Ishikawa (cell line): ENCODE measurements at regions not wholly inside any gene's neighbourhood (a gene's known extent, or its start where the extent isn't known, plus 50 kb on each side); places are given as distances from the start of the nearest gene placed in this dataset.

Source experiments
- CEBPB ChIP-seq: IDR thresholded peaks from 2 replicates; pipeline ENCODE4 v1.6.1; 2012
- CREB1 ChIP-seq: IDR thresholded peaks from 2 replicates; pipeline ENCODE4 v1.6.1; 2012; ENCODE audit warnings: low read depth
- EGR1 ChIP-seq: IDR thresholded peaks from 2 replicates; pipeline ENCODE4 v1.6.1; 2012
- EP300 ChIP-seq: IDR thresholded peaks from 2 replicates; pipeline ENCODE4 v1.6.1; 2012; ENCODE audit warnings: borderline replicate concordance
- FOXM1 ChIP-seq: IDR thresholded peaks from 2 replicates; pipeline ENCODE4 v1.6.1; 2012; ENCODE audit warnings: low read depth, borderline replicate concordance
- MAX ChIP-seq: IDR thresholded peaks from 2 replicates; pipeline ENCODE4 v1.6.1; 2012
- NFIC ChIP-seq: IDR thresholded peaks from 2 replicates; pipeline ENCODE4 v1.6.1; 2012
- RAD21 ChIP-seq: IDR thresholded peaks from 2 replicates; pipeline ENCODE4 v1.6.1; 2012; ENCODE audit warnings: low read depth
- REST ChIP-seq: IDR thresholded peaks from 2 replicates; pipeline ENCODE4 v1.6.1; 2012; ENCODE audit warnings: low read depth, mild to moderate bottlenecking
- TAF1 ChIP-seq: IDR thresholded peaks from 2 replicates; pipeline ENCODE4 v1.6.1; 2012; ENCODE audit warnings: low read depth, mild to moderate bottlenecking
- TCF12 ChIP-seq: IDR thresholded peaks from 2 replicates; pipeline ENCODE4 v1.6.1; 2012; ENCODE audit warnings: low read depth
- TEAD4 ChIP-seq: IDR thresholded peaks from 2 replicates; pipeline ENCODE4 v1.6.1; 2012
- USF1 ChIP-seq: IDR thresholded peaks from 2 replicates; pipeline ENCODE4 v1.6.1; 2012
- YY1 ChIP-seq: IDR thresholded peaks from 2 replicates; pipeline ENCODE4 v1.6.1; 2012; ENCODE audit warnings: low read depth
- ZBTB7A ChIP-seq: IDR thresholded peaks from 2 replicates; pipeline ENCODE4 v1.6.1; 2012; ENCODE audit warnings: low read depth

GRCh38 chr4:19158107-19158809, 1093.4 kb upstream of the SLIT2 start:
- TF ChIP-seq FOXM1 (no peak), ZBTB7A (no peak), EP300 (no peak), REST (no peak), RAD21 (no peak), TEAD4 (no peak), MAX (no peak), NFIC (no peak), YY1 (no peak), CREB1 (no peak)

- TF ChIP-seq YY1 (no peak), USF1 (no peak), EP300 (no peak)
These were observed 1094.9 kb upstream of the SLIT2 start for GRCh38 chr4:19156786-19157185.

GRCh38 chr4:19155568-19155967, 1096.1 kb upstream of the SLIT2 start:
- TF ChIP-seq RAD21 (no peak), EP300 (no peak), EGR1 (no peak), TAF1 (no peak)

- TF ChIP-seq YY1 (no peak), USF1 (no peak), REST (no peak), TEAD4 (no peak), NFIC (no peak), TCF12 (no peak), RAD21 (no peak), EGR1 (no peak)
These were observed 1099.4 kb upstream of the SLIT2 start for GRCh38 chr4:19152264-19152663.

GRCh38 chr4:19151684-19152083, 1100.0 kb upstream of the SLIT2 start:
- no peak for TF ChIP-seq EGR1
- no peak for TF ChIP-seq YY1
- TF ChIP-seq REST, result no peak
- no peak for TF ChIP-seq TAF1
- TF ChIP-seq MAX, result no peak
- no peak for TF ChIP-seq NFIC
- TF ChIP-seq CEBPB, result no peak
- no peak for TF ChIP-seq FOXM1
- TF ChIP-seq USF1, result no peak
- no peak for TF ChIP-seq CREB1
- TF ChIP-seq ZBTB7A, result no peak
- TF ChIP-seq EP300, result no peak
- no peak for TF ChIP-seq TEAD4
- TF ChIP-seq TCF12, result no peak
- no peak for TF ChIP-seq RAD21
